ENCODE measurements at regions not wholly inside any gene's neighbourhood (a gene's known extent, or its start where the extent isn't known, plus 50 kb on each side); places are given as distances from the start of the nearest gene placed in this dataset.

DNA sequence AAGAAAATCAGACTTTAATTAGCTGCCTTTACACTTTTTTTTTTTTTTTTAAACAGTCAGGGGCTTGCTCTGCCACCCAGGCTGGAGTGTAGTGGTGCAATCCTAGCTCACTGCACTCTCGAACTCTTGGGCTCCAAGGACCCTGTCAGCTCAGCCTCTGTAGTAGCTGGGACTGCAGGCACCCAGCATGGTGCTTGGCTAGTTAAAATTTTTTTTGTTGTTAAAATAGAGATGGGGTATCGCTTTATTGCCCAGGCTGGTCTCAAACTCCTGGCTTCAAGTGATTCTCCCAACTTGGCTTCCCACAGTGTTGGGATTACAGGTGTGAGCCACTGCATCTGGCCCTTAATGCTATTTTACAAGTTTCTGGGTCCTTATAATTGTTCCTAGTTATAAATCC is 359.1 kb downstream of the SPRY1 start:
- TF ChIP-seq CTCF (IDR thresholded peaks at IDR 0.05) (no peak), EP300 (IDR thresholded peaks at IDR 0.05) (no peak), POLR2A (IDR thresholded peaks at IDR 0.05) (no peak), POLR2AphosphoS5 (IDR thresholded peaks at IDR 0.05) (no peak)

Measured in upper lobe of left lung (tissue), 4 donors.